ENCODE measurements at regions not wholly inside any gene's neighbourhood (a gene's known extent, or its start where the extent isn't known, plus 50 kb on each side); places are given as distances from the start of the nearest gene placed in this dataset.

- H2AFZ ChIP-seq (ENCODE audit: low read depth, low read length, severe bottlenecking), result peak overlapping the region; percentile 39
- H4K20me1 ChIP-seq (ENCODE audit: low read depth, low read length), result no peaks in the 10 kb centered on the region
- H3K79me2 ChIP-seq (ENCODE audit: insufficient read depth, low read length), result peaks cover 1% of the 10 kb centered on the region; the same call in 1 of the 2 replicates
- 0 out of 2 replicates have a peak, but pooled peaks cover 5% of the 10 kb centered on the region for H3K36me3 ChIP-seq (ENCODE audit: low read length)
- H3F3A ChIP-seq (ENCODE audit: insufficient read depth), result no peaks in the 10 kb centered on the region
- H3K4me2 ChIP-seq (ENCODE audit: low read depth, low read length, poor library complexity, severe bottlenecking), result peak overlapping the region; percentile 29
- H3K9me3 ChIP-seq (ENCODE audit: insufficient read depth, low read length), result peaks cover 7% of the 10 kb centered on the region; the same call in 1 of the 2 replicates
- H3K27ac ChIP-seq (ENCODE audit: low read depth, low read length), result no peak overlapping the region
- no peak overlapping the region for H3K4me3 ChIP-seq (ENCODE audit: insufficient read depth, low read length, poor library complexity, severe bottlenecking)
- no peaks in the 10 kb centered on the region for H3K27me3 ChIP-seq (ENCODE audit: low read length)
- H3K9ac ChIP-seq (ENCODE audit: low read length), result no peak overlapping the region
- TF ChIP-seq EZH2phosphoT487 (conservative IDR thresholded peaks at IDR 0.05; ENCODE audit: low read length), result no peak
- no peak for TF ChIP-seq CTCF (IDR thresholded peaks at IDR 0.05; ENCODE audit: insufficient read depth, low read length, poor library complexity, severe bottlenecking)
- H3K9me2 ChIP-seq (replicated peaks; ENCODE audit: insufficient read depth, low read length), result no peaks in the 10 kb centered on the region
Measured at GRCh38 chr14:71597955-71598660, 334.1 kb upstream of the RGS6 start.

- Histone ChIP-seq H3K4me3 (ENCODE audit: insufficient read depth, low read length, poor library complexity, severe bottlenecking) (no peak overlapping the region), H3K4me2 (ENCODE audit: low read depth, low read length, poor library complexity, severe bottlenecking) (no peak overlapping the region), H2AFZ (ENCODE audit: low read depth, low read length, severe bottlenecking) (no peak overlapping the region), H3K9ac (ENCODE audit: low read length) (no peak overlapping the region), H3K27ac (ENCODE audit: low read depth, low read length) (no peak overlapping the region), H3F3A (ENCODE audit: insufficient read depth) (no peaks in the 10 kb centered on the region), H3K36me3 (ENCODE audit: low read length) (0 out of 2 replicates have a peak, but pooled peaks cover 7% of the 10 kb centered on the region), H3K9me3 (ENCODE audit: insufficient read depth, low read length) (peaks cover 7% of the 10 kb centered on the region; the same call in 1 of the 2 replicates), H3K79me2 (ENCODE audit: insufficient read depth, low read length) (peaks cover 10% of the 10 kb centered on the region; the same call in 1 of the 2 replicates), H4K20me1 (ENCODE audit: low read depth, low read length) (no peaks in the 10 kb centered on the region), H3K27me3 (ENCODE audit: low read length) (no peaks in the 10 kb centered on the region), H3K9me2 (replicated peaks; ENCODE audit: insufficient read depth, low read length) (no peaks in the 10 kb centered on the region)
- TF ChIP-seq EZH2phosphoT487 (conservative IDR thresholded peaks at IDR 0.05; ENCODE audit: low read length) (no peak), CTCF (IDR thresholded peaks at IDR 0.05; ENCODE audit: insufficient read depth, low read length, poor library complexity, severe bottlenecking) (no peak)
Measured at GRCh38 chr14:71600309-71600708, 331.9 kb upstream of the RGS6 start.

- Histone ChIP-seq H3K4me3 (ENCODE audit: insufficient read depth, low read length, poor library complexity, severe bottlenecking) (no peak overlapping the region), H3F3A (ENCODE audit: insufficient read depth) (no peaks in the 10 kb centered on the region), H3K27ac (ENCODE audit: low read depth, low read length) (no peak overlapping the region), H3K4me2 (ENCODE audit: low read depth, low read length, poor library complexity, severe bottlenecking) (no peak overlapping the region), H3K27me3 (ENCODE audit: low read length) (no peaks in the 10 kb centered on the region), H3K9me2 (replicated peaks; ENCODE audit: insufficient read depth, low read length) (no peaks in the 10 kb centered on the region), H4K20me1 (ENCODE audit: low read depth, low read length) (no peaks in the 10 kb centered on the region), H2AFZ (ENCODE audit: low read depth, low read length, severe bottlenecking) (no peak overlapping the region), H3K9ac (ENCODE audit: low read length) (no peak overlapping the region), H3K79me2 (ENCODE audit: insufficient read depth, low read length) (peaks cover 15% of the 10 kb centered on the region; the same call in 1 of the 2 replicates), H3K9me3 (ENCODE audit: insufficient read depth, low read length) (peaks cover 7% of the 10 kb centered on the region; the same call in 1 of the 2 replicates), H3K36me3 (ENCODE audit: low read length) (0 out of 2 replicates have a peak, but pooled peaks cover 7% of the 10 kb centered on the region)
- TF ChIP-seq CTCF (IDR thresholded peaks at IDR 0.05; ENCODE audit: insufficient read depth, low read length, poor library complexity, severe bottlenecking) (no peak), EZH2phosphoT487 (conservative IDR thresholded peaks at IDR 0.05; ENCODE audit: low read length) (no peak)
Measured at GRCh38 chr14:71602524-71602923, 329.7 kb upstream of the RGS6 start.

Measured in SU-DHL-6 (cell line).